Liver (tissue), 3 donors: ENCODE measurements at regions not wholly inside any gene's neighbourhood (a gene's known extent, or its start where the extent isn't known, plus 50 kb on each side); places are given as distances from the start of the nearest gene placed in this dataset.

Experiments used
- NR2F2 ChIP-seq: IDR thresholded peaks from 2 replicates; pipeline ENCODE4 v1.6.1; 2016; ENCODE audit warnings: antibody characterized with exemption
- RAD21 ChIP-seq, 2 donors: IDR thresholded peaks; 2 replicates each; pipeline ENCODE4 v1.6.1; 2016; ENCODE audit warnings: antibody characterized with exemption in 2 of 2, mild to moderate bottlenecking in 2 of 2
- TAF1 ChIP-seq: conservative IDR thresholded peaks from 2 replicates; pipeline ENCODE4 v1.6.1; 2016; ENCODE audit warnings: antibody characterized with exemption, mild to moderate bottlenecking
- YY1 ChIP-seq: IDR thresholded peaks from 2 replicates; pipeline ENCODE4 v1.6.1; 2016; ENCODE audit warnings: antibody characterized with exemption, mild to moderate bottlenecking
- TF ChIP-seq, protein P1 (sequence below): fragments of 150-350 bp; IDR thresholded peaks from 2 replicates; pipeline ENCODE4 v1.5.1; 2017; ENCODE audit warnings: improper control_type of control experiment, low read depth, low read length; ENCODE audit not compliant: missing input control
- TF ChIP-seq, protein P2 (sequence below): IDR thresholded peaks from 2 replicates; pipeline ENCODE4 v1.6.1; 2016; ENCODE audit warnings: antibody characterized with exemption
- TF ChIP-seq, protein P3 (sequence below): IDR thresholded peaks from 2 replicates; pipeline ENCODE4 v1.6.1; 2016; ENCODE audit warnings: antibody characterized with exemption
- TF ChIP-seq, protein P4 (sequence below): IDR thresholded peaks from 2 replicates; pipeline ENCODE4 v1.6.1; 2016; ENCODE audit warnings: antibody characterized with exemption, mild to moderate bottlenecking
- donor health status: healthy.
- donor health status: healthy.

DNA sequence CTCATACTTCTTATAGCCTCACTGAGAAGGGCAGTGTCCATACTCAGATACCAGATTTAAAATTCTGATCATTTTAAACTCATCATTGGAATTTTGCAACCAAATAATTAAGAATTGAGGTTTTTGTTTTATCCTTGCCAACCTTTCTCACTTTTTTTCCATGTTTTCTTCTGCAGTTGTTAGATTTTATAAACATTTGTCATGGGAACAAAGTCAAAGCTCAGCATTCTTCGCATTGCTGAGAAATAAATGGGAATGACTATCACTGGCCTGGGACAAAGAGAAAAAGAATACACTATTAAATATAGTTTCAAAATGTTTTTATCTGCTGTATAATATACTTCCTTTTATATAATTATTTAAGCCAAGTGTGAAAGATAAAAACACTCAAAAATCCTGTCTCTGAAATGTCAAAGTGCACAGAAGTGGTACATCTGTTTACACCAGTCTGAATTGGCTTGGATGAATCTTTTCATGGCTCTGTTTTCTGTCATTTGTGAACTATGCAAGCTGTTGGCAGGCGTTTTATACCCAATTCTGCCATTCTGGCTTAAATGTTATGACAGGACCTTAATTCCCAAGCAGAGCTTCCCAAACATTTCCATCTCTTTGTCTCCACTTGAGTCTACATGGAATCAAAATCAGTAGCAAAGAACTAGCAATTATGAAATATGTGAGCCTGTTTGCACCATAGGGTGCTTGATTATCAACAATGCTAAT is 249.3 kb upstream of the SYT4 start:
- TF ChIP-seq NR2F2 = no peak
- TF ChIP-seq, protein P1, sequence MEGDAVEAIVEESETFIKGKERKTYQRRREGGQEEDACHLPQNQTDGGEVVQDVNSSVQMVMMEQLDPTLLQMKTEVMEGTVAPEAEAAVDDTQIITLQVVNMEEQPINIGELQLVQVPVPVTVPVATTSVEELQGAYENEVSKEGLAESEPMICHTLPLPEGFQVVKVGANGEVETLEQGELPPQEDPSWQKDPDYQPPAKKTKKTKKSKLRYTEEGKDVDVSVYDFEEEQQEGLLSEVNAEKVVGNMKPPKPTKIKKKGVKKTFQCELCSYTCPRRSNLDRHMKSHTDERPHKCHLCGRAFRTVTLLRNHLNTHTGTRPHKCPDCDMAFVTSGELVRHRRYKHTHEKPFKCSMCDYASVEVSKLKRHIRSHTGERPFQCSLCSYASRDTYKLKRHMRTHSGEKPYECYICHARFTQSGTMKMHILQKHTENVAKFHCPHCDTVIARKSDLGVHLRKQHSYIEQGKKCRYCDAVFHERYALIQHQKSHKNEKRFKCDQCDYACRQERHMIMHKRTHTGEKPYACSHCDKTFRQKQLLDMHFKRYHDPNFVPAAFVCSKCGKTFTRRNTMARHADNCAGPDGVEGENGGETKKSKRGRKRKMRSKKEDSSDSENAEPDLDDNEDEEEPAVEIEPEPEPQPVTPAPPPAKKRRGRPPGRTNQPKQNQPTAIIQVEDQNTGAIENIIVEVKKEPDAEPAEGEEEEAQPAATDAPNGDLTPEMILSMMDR = no peak
- TF ChIP-seq, protein P2, sequence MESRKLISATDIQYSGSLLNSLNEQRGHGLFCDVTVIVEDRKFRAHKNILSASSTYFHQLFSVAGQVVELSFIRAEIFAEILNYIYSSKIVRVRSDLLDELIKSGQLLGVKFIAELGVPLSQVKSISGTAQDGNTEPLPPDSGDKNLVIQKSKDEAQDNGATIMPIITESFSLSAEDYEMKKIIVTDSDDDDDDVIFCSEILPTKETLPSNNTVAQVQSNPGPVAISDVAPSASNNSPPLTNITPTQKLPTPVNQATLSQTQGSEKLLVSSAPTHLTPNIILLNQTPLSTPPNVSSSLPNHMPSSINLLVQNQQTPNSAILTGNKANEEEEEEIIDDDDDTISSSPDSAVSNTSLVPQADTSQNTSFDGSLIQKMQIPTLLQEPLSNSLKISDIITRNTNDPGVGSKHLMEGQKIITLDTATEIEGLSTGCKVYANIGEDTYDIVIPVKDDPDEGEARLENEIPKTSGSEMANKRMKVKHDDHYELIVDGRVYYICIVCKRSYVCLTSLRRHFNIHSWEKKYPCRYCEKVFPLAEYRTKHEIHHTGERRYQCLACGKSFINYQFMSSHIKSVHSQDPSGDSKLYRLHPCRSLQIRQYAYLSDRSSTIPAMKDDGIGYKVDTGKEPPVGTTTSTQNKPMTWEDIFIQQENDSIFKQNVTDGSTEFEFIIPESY = no peak
- TF ChIP-seq TAF1 = no peak
- TF ChIP-seq, protein P3, sequence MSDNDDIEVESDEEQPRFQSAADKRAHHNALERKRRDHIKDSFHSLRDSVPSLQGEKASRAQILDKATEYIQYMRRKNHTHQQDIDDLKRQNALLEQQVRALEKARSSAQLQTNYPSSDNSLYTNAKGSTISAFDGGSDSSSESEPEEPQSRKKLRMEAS = no peak
- TF ChIP-seq RAD21 (IDR thresholded peaks at IDR 0.05) = no peak
- TF ChIP-seq YY1 = no peak
- TF ChIP-seq, protein P4, sequence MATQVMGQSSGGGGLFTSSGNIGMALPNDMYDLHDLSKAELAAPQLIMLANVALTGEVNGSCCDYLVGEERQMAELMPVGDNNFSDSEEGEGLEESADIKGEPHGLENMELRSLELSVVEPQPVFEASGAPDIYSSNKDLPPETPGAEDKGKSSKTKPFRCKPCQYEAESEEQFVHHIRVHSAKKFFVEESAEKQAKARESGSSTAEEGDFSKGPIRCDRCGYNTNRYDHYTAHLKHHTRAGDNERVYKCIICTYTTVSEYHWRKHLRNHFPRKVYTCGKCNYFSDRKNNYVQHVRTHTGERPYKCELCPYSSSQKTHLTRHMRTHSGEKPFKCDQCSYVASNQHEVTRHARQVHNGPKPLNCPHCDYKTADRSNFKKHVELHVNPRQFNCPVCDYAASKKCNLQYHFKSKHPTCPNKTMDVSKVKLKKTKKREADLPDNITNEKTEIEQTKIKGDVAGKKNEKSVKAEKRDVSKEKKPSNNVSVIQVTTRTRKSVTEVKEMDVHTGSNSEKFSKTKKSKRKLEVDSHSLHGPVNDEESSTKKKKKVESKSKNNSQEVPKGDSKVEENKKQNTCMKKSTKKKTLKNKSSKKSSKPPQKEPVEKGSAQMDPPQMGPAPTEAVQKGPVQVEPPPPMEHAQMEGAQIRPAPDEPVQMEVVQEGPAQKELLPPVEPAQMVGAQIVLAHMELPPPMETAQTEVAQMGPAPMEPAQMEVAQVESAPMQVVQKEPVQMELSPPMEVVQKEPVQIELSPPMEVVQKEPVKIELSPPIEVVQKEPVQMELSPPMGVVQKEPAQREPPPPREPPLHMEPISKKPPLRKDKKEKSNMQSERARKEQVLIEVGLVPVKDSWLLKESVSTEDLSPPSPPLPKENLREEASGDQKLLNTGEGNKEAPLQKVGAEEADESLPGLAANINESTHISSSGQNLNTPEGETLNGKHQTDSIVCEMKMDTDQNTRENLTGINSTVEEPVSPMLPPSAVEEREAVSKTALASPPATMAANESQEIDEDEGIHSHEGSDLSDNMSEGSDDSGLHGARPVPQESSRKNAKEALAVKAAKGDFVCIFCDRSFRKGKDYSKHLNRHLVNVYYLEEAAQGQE = no peak
